K562 (cell line): ENCODE measurements at regions not wholly inside any gene's neighbourhood (a gene's known extent, or its start where the extent isn't known, plus 50 kb on each side); places are given as distances from the start of the nearest gene placed in this dataset.

ENCODE experiments used
- CTCF ChIP-seq, 3 experiments: IDR thresholded peaks in 2 of 3; conservative IDR thresholded peaks in 1 of 3; 2 replicates each; pipeline ENCODE4 v1.5.1; 2011 to 2012; ENCODE audit warnings: low read length in 3 of 3, mild to moderate bottlenecking in 3 of 3, control low read depth in 2 of 3, improper control_type of control experiment in 1 of 3, inconsistent platforms in 1 of 3, low read depth in 1 of 3, mixed read lengths in 1 of 3, moderate library complexity in 1 of 3; ENCODE audit not compliant: insufficient read depth in 2 of 3
- MBD1 ChIP-seq: fragments of 250-450 bp; sonication (Bioruptor Pico); IDR thresholded peaks from 2 replicates; pipeline ENCODE4 v1.8.0; 2022; ENCODE audit warnings: inconsistent platforms
- PHF20 ChIP-seq: fragments of 450-650 bp; IDR thresholded peaks from 2 replicates; pipeline ENCODE4 v1.6.1; 2018; ENCODE audit not compliant: partially characterized antibody
- TCF7 ChIP-seq: sonication (generic); IDR thresholded peaks from 2 replicates; pipeline ENCODE4 v1.6.1; 2016; ENCODE audit warnings: antibody characterized with exemption, borderline replicate concordance
- ZBTB11 ChIP-seq, 3 experiments: fragments of 200-800 bp in 1 of 3; fragments of 250-450 bp in 1 of 3; fragments of 450-650 bp in 1 of 3; sonication (Bioruptor Pico) in 1 of 3; sonication (Bioruptor generic) in 1 of 3; formaldehyde crosslinking in 1 of 3; IDR thresholded peaks; 2 replicates each; pipeline versions ENCODE4 v1.6.1 to v1.8.0; 2016 to 2022; ENCODE audit warnings: mild to moderate bottlenecking in 2 of 3, missing genetic modification characterization in 2 of 3, missing compliant biosample characterization in 1 of 3, moderate library complexity in 1 of 3

- TF ChIP-seq ZBTB11 (CRISPR knock-in tag; IDR thresholded peaks at IDR 0.05) (no peak), TCF7 (no peak), PHF20 (no peak), MBD1 (CRISPR knock-in tag) (no peak), CTCF (IDR thresholded peaks at IDR 0.05 in 2 of 3, conservative IDR thresholded peaks at IDR 0.05 in 1 of 3; ENCODE audit: insufficient read depth in 2 of 3, low read depth in 1 of 3, low read length in 3 of 3) (no peak)
Measured at GRCh38 chr2:9145109-9145751, 61.4 kb upstream of the ASAP2 start (continued).
